ENCODE measurements at regions not wholly inside any gene's neighbourhood (a gene's known extent, or its start where the extent isn't known, plus 50 kb on each side); places are given as distances from the start of the nearest gene placed in this dataset.

GRCh38 chr5:158623971-158624370 lies 475.7 kb downstream of the EBF1 start:
- TF ChIP-seq POLR2A (IDR thresholded peaks at IDR 0.05), result no peak
- TF ChIP-seq CTCF (IDR thresholded peaks at IDR 0.05), result no peak

All from thyroid gland (tissue), 4 donors.